Right lobe of liver (tissue), 6 donors: ENCODE measurements at regions not wholly inside any gene's neighbourhood (a gene's known extent, or its start where the extent isn't known, plus 50 kb on each side); places are given as distances from the start of the nearest gene placed in this dataset.

ENCODE experiments used
- ATAC-seq, 4 donors: fragments of 200-7000 bp; cut with Tn5 transposase; one replicate each; pipeline ENCODE4 v1.9.1; 2020; ENCODE audit warnings: mild to moderate bottlenecking in 4 of 4, moderate library complexity in 4 of 4
- DNase-seq, 3 donors: peaks; one replicate each; pipeline ENCODE4 v3.0.0-alpha.2; 2020
- H3K27ac ChIP-seq, 3 donors: fragments of 200-600 bp; one replicate each; pipeline ENCODE4 v1.8.0; 2022
- H3K27me3 ChIP-seq, 2 donors: fragments of 200-600 bp; one replicate each; pipeline ENCODE4 v1.8.0; 2022
- H3K36me3 ChIP-seq, 4 donors: fragments of 200-600 bp; sonication (generic) in 1 of 4; one replicate each; pipeline versions ENCODE4 v1.5.1 to v1.8.0; 2017 to 2022; ENCODE audit warnings: control low read depth in 1 of 4
- H3K4me1 ChIP-seq, 4 donors: fragments of 200-600 bp; sonication (generic) in 1 of 4; one replicate each; pipeline versions ENCODE4 v1.5.1 to v1.8.0; 2017 to 2022; ENCODE audit warnings: control low read depth in 1 of 4
- H3K4me3 ChIP-seq, 3 donors: fragments of 200-600 bp; one replicate each; pipeline ENCODE4 v1.8.0; 2022
- H3K9me3 ChIP-seq, 4 donors: fragments of 200-600 bp; sonication (generic) in 1 of 4; one replicate each; pipeline versions ENCODE4 v1.5.1 to v1.8.0; 2017 to 2022; ENCODE audit warnings: control low read depth in 1 of 4
- POLR2A ChIP-seq: fragments of 450-650 bp; IDR thresholded peaks from one replicate; pipeline ENCODE4 v1.6.1; 2017; ENCODE audit warnings: antibody characterized with exemption, mild to moderate bottlenecking
- WGBS: methylation state at CpG from one replicate; pipeline ENCODE4 v1.1.6; 2018; ENCODE audit warnings: low coverage, low lambda C conversion rate; ENCODE audit not compliant: insufficient coverage; ENCODE audit errors: missing lambda C conversion rate; 5-methylcytosine and 5-hydroxymethylcytosine counted together
- intact Hi-C, 2 donors: fragments of 100-400 bp; cut with DNase I; formaldehyde crosslinking; loops; one replicate each; pipeline versions ENCODE4 v1.11.2 to v1.14.1; 2022
- TF ChIP-seq, protein P1 (sequence below), 4 donors: fragments of 200-600 bp in 3 of 4; fragments of 450-650 bp in 1 of 4; IDR thresholded peaks; one replicate each; pipeline versions ENCODE4 v1.5.1 to v1.8.0; 2016 to 2022; ENCODE audit warnings: antibody characterized with exemption in 4 of 4, mild to moderate bottlenecking in 2 of 4
- donor health status: DM: no; HTN: yes; CAD: no.
- donor health status: DM: no; HTN: no; CAD: no.
- donor health status: DM: no; HTN: no; CAD: no.
- donor health status: DM: no; HTN: yes; CAD: no.
- donor health status: DM: no; HTN: yes; CAD: no.

DNA sequence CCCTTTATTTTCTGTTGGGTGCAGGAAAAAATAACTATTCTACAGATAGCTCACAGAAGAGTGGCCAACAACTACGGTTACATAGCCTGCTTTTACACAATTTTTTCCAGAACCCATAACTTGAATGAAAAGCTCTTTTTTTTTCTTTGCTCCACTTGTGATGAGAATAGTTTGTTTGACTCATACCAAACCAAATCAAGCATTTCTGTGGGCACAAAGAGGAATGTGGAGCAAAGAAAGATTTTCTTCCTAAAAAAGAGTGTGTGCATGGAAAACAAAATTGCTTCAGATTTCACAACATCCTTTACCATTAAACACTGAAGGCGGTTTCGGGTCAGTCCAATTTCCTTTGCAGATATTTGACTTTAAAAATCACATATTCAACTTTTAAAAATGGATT is 54.8 kb upstream of the RAB11FIP2 start:
- Histone ChIP-seq H3K27me3 (no peaks in the 10 kb centered on the region), H3K4me1 (no peaks in the 10 kb centered on the region), H3K4me3 (no peak overlapping the region), H3K36me3 (no peaks in the 10 kb centered on the region), H3K27ac (no peak overlapping the region), H3K9me3 (no peaks in the 10 kb centered on the region)
- intact Hi-C loops = no loop called here
- ATAC-seq (no peak), DNase-seq (no peak)
- no peak for TF ChIP-seq POLR2A
- TF ChIP-seq, protein P1, sequence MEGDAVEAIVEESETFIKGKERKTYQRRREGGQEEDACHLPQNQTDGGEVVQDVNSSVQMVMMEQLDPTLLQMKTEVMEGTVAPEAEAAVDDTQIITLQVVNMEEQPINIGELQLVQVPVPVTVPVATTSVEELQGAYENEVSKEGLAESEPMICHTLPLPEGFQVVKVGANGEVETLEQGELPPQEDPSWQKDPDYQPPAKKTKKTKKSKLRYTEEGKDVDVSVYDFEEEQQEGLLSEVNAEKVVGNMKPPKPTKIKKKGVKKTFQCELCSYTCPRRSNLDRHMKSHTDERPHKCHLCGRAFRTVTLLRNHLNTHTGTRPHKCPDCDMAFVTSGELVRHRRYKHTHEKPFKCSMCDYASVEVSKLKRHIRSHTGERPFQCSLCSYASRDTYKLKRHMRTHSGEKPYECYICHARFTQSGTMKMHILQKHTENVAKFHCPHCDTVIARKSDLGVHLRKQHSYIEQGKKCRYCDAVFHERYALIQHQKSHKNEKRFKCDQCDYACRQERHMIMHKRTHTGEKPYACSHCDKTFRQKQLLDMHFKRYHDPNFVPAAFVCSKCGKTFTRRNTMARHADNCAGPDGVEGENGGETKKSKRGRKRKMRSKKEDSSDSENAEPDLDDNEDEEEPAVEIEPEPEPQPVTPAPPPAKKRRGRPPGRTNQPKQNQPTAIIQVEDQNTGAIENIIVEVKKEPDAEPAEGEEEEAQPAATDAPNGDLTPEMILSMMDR (IDR thresholded peaks at IDR 0.05) = no peak
- WGBS = 64% methylated on average over 3 of the region's 3 CpGs
